Left ventricle myocardium inferior (tissue), 1 donor: ENCODE measurements at regions not wholly inside any gene's neighbourhood (a gene's known extent, or its start where the extent isn't known, plus 50 kb on each side); places are given as distances from the start of the nearest gene placed in this dataset.

Experiments
- DNase-seq: peaks from one replicate; pipeline ENCODE4 v3.0.0-alpha.2; 2020
- H3K27ac ChIP-seq: fragments of 200-600 bp; replicated peaks from 2 replicates; pipeline ENCODE4 v1.8.0; 2021
- H3K27me3 ChIP-seq: fragments of 200-600 bp; 2 replicates; pipeline ENCODE4 v1.8.0; 2021; ENCODE audit warnings: low read depth
- H3K36me3 ChIP-seq: fragments of 200-600 bp; 2 replicates; pipeline ENCODE4 v1.8.0; 2021
- H3K4me1 ChIP-seq: fragments of 200-600 bp; 2 replicates; pipeline ENCODE4 v1.8.0; 2021
- H3K4me3 ChIP-seq: fragments of 200-600 bp; 2 replicates; pipeline ENCODE4 v1.8.0; 2021; ENCODE audit warnings: mild to moderate bottlenecking, moderate library complexity
- H3K9me3 ChIP-seq: fragments of 200-600 bp; replicated peaks from 2 replicates; pipeline ENCODE4 v1.8.0; 2021
- intact Hi-C: fragments of 100-400 bp; cut with micrococcal nuclease; formaldehyde crosslinking; loops from one replicate; pipeline ENCODE4 v1.11.0; 2022
- TF ChIP-seq, protein P1 (sequence below): fragments of 200-600 bp; IDR thresholded peaks from 2 replicates; pipeline ENCODE4 v1.8.0; 2021; ENCODE audit warnings: antibody characterized with exemption, mild to moderate bottlenecking, borderline replicate concordance
- donor health status: DM: no; HTN: yes; CAD: no; lungs with severe emphysema.

DNA sequence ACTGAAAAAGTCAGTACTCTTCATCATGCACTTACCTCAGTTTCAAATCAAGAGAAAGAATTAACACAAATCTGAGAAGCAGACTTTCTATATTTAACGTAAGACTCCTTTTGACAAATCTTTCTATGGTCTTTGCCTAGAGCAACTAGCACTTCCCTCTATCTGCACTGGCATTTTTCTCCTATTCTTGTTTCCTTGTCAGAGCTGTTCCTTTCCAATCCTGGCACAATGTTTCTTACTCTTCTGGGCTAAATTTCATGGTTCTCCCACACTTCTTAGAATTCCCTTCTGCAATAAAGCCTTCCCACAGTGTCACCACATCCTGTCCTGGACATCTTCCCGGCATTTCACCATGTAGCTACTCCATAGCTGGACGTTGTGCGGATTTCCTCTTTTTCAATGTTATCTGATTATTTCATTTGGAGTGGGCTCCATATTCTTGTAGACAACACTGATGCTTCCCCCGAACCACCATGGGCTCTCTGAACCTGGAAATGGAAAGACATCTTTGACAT is 144.7 kb upstream of the CTNNA2 start:
- Histone ChIP-seq H3K27ac (no peak overlapping the region), H3K9me3 (peaks cover 3% of the 10 kb centered on the region), H3K4me3 (no peak overlapping the region), H3K27me3 (no peaks in the 10 kb centered on the region), H3K36me3 (no peaks in the 10 kb centered on the region), H3K4me1 (no peaks in the 10 kb centered on the region)
- no peak for DNase-seq
- TF ChIP-seq, protein P1, sequence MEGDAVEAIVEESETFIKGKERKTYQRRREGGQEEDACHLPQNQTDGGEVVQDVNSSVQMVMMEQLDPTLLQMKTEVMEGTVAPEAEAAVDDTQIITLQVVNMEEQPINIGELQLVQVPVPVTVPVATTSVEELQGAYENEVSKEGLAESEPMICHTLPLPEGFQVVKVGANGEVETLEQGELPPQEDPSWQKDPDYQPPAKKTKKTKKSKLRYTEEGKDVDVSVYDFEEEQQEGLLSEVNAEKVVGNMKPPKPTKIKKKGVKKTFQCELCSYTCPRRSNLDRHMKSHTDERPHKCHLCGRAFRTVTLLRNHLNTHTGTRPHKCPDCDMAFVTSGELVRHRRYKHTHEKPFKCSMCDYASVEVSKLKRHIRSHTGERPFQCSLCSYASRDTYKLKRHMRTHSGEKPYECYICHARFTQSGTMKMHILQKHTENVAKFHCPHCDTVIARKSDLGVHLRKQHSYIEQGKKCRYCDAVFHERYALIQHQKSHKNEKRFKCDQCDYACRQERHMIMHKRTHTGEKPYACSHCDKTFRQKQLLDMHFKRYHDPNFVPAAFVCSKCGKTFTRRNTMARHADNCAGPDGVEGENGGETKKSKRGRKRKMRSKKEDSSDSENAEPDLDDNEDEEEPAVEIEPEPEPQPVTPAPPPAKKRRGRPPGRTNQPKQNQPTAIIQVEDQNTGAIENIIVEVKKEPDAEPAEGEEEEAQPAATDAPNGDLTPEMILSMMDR, result no peak
- intact Hi-C loops, result no loop called here

DNA sequence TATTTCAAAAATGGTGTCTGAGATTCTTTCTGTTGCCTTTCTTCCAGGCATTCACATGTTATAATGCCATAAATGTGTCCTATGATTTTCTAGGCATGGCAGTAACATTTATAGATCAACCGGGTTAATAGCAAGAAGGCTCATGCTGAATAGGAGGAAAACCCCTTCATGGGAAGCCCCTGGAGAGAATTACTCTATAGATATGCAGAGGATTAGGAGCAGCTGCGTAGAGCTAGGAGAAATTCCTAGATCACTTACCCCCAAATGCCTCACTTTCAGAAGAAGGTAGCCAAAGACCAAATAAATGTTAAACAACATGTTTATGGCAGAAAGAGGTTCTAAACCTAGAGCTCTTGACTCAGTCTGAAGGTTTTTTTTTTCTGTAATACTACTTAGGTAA is 153.4 kb upstream of the CTNNA2 start:
- no peak for DNase-seq
- intact Hi-C loops, result no loop called here
- TF ChIP-seq, protein P1, result no peak
- no peaks in the 10 kb centered on the region for H3K36me3 ChIP-seq
- H3K27ac ChIP-seq, result no peak overlapping the region
- H3K27me3 ChIP-seq, result no peaks in the 10 kb centered on the region
- no peak overlapping the region for H3K4me3 ChIP-seq
- peaks cover 21% of the 10 kb centered on the region for H3K9me3 ChIP-seq
- no peaks in the 10 kb centered on the region for H3K4me1 ChIP-seq

DNA sequence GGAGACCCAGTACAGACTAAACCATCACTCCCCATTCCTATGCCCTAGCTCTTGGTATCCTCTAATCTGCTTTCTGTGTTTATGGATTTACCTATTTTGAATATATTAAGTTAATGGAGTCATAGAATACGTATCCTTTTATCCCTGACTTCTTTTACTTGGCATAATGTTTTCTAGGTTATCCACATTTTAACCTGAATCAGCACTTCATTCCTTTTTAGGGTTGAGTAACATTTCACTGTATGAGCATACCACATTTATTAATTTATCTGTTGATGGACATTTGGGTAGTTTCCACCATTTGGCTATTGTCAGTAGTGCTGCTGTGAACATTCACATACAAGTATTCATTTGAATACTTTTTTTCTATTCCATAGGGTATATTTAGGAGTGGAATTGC is 157.3 kb upstream of the CTNNA2 start:
- TF ChIP-seq, protein P1, result no peak
- no peak overlapping the region for H3K4me3 ChIP-seq
- H3K27ac ChIP-seq, result no peak overlapping the region
- H3K4me1 ChIP-seq, result no peaks in the 10 kb centered on the region
- peaks cover 33% of the 10 kb centered on the region for H3K9me3 ChIP-seq
- DNase-seq, result no peak
- intact Hi-C loops, result no loop called here
- H3K27me3 ChIP-seq, result no peaks in the 10 kb centered on the region
- no peaks in the 10 kb centered on the region for H3K36me3 ChIP-seq

DNA sequence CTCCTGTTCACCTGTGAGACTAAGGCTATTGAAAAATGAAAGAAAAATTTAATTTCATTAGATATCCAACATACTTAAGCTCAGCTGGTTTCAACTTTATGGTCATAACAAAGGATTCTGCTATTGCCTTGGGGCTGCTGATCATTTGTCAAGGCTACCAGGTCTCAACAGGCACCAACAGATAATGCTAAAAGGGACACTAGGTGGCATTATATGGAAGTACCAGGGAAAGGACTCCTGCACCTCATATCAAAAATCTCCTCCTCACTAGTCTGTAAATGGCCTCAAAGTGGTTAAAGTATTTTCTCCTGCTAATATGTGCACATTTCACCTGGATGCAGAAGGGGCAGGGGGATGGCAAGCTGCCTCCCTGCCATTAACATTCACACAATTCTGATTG is 167.9 kb upstream of the REG3A start:
- H3K27ac ChIP-seq, result no peak overlapping the region
- intact Hi-C loops, result no loop called here

DNA sequence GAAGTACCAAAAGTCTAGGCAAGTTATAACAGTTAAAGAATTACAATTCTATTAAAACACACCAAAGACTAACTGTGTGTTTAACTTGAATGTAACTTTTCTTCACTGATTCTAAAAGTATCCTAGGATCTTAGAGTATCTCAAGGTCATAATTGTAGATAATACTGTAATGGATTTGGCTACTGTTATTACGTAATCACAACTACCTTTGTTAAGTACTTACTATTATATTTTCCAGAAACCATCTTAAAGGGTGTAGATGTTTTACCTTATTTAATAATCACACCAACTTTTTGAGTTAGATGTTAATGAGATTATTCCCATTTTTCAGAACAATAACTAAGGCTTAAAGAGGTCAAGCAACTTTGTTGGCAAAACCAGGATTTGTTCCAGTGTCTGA is 161.3 kb upstream of the REG3A start:
- intact Hi-C loops, result no loop called here
- Histone ChIP-seq H3K36me3 (no peaks in the 10 kb centered on the region), H3K4me1 (no peaks in the 10 kb centered on the region), H3K27ac (no peak overlapping the region), H3K27me3 (no peaks in the 10 kb centered on the region), H3K4me3 (no peak overlapping the region), H3K9me3 (no peaks in the 10 kb centered on the region)
- TF ChIP-seq, protein P1, result no peak
- DNase-seq, result no peak

More for the DNA sequence above, 167.9 kb upstream of the REG3A start:
- H3K27me3 ChIP-seq, result no peaks in the 10 kb centered on the region
- no peak overlapping the region for H3K4me3 ChIP-seq
- H3K4me1 ChIP-seq, result no peaks in the 10 kb centered on the region
- TF ChIP-seq, protein P1, result no peak
- no peak for DNase-seq
- H3K9me3 ChIP-seq, result no peaks in the 10 kb centered on the region
- H3K36me3 ChIP-seq, result no peaks in the 10 kb centered on the region
